HG03442 (cell line): ENCODE measurements at regions not wholly inside any gene's neighbourhood (a gene's known extent, or its start where the extent isn't known, plus 50 kb on each side); places are given as distances from the start of the nearest gene placed in this dataset.

Source experiments
- ATAC-seq: cut with Tn5 transposase; IDR thresholded peaks from one replicate; pipeline ENCODE4 v1.9.1; 2021; ENCODE audit warnings: mild to moderate bottlenecking, moderate library complexity; ENCODE audit not compliant: unreplicated experiment

DNA sequence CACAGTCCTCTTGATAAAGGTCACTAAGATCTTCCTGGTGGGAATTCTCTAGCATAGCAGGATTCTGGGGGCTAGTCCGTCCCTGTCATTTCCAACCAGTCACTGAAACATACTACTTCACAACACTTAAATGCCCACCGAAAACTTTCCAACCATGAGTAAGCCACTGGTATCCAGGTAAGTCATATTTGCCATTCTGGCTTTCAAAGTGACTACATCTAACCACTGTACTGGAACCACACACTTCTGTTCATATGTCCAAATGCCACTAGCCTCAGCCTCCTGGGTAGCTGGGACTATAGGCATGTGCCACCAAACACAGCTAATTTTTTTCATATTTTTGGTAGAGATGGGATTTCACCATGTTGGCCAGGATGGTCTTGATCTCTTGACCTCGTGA, 64.3 kb upstream of the VANGL1 start:
- no peak for ATAC-seq

DNA sequence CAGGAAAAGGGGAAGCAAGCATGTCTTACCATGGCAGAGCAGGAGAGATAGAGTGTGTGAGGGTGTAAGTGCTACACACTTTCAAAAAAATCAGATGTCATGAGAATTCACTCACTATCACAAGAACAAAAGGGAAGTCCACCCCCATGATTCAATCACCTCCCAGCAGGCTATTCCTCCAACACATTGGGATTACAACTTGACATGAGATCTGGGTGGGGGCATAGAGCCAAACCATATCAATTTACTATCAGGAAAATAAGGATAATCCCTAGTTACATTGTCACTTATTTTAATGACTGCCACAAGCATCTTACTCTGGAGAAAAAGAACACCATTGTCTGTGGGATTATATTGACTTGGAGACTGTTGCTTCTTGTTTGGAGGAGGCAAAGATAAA, 66.1 kb upstream of the VANGL1 start:
- no peak for ATAC-seq

DNA sequence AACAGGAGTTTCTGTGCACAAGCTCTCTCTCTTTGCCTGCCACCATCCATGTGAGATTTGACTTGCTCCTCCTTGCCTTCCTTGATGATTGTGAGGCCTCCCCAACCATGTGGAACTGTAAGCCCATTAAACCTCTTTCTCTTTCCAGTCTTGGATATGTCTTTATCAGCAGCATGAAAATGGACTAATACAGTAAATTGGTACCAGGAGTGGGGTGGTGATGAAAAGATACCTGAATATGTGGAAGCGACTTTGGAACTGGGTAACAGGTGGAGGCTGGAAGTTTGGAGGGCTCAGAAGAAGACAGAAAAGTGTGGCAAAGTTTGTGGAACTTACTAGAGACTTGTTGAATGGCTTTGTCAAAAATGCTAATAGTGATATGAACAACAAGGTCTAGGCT, 69.1 kb upstream of the VANGL1 start:
- ATAC-seq = no peak

DNA sequence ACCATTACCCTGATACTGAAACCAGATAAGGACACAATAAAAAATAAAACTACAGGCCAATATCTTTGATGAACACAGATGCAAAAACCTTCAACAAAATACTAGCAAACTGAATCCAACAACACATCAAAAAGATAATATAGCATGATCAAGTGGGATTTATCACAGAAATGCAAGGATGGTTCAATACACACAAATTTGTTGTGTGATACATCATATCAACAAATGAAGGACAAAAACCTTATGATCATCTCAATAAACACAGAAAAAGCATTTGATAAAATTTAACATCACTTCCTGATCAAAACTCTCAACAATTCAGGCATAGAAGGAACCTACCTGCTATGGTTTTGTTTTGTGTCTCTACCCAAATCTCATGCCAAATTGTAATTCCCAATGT, 74.3 kb upstream of the VANGL1 start:
- ATAC-seq = no peak

DNA sequence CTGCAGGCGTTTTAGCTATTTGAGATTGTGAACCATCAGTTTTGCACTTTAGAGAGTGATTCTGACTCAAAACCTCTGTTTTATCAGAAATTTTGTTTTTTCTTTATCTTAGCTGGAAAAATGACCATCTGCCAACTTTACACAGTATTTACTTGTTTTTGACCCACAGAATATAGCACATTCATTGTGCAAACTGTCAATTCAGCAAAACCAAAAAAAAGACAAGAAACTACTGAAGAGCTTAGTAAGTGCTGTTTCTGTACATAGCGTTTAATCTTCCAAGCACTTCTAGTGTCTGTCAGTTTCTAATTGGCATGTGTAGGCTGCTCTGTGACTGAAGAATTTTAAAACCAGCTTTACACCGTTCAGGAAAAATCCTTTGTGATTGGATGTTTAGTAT, 76.0 kb upstream of the VANGL1 start:
- no peak for ATAC-seq

DNA sequence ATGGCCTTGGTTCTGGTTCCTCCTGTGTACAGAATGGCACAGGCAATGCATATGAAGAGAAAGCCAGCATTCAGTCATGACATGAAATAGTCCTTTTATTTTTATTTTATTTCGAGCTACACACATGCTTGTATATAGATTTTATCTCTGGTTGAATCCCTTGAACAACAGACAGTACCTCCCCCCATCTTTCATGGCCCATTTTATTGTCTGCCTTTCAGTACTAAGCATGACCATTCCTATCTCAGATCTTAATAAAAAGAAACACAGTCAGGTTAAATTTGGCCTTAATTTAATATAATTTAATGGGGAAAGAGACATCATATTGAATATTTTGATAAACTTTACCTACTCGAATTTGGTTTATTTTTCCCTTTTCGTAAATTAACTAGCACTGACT, 76.4 kb upstream of the VANGL1 start:
- ATAC-seq = no peak

DNA sequence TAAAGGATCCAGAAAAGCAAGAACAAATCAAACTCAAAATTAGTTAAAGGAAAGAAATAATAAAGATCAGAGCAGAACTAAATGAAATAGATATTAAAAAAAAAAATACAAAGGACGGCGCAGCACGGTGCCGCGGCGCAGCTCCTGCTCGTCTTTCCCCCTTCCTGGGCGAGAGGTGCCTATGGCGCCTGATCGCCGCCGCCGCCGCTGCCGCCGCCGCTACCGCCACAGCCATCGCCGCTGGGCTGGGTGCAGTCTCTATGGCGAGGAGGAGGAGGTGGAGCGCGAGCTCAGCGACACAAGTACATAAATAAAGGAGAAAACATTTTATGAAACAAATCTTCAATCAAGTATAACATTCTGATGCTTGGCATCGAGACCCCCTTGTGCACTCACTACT, 77.6 kb upstream of the VANGL1 start:
- ATAC-seq = no peak

DNA sequence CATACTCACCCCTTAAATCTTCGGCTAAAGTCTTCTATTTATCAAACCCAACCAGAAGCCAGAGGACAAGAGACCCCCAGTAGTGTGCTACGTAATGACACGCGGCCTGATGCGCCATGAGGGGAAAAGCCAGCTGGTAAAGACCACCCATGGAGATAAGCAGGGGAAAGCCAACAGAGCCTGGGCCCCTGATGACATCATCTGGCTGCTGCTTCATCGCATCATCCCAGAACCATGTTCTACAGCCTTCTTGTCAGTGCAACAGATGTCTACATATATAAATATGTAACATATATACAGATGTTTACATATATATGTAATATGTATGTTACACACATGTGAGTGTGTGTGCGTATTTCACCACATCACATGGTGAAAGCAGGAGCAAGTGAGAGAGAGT, 81.7 kb upstream of the VANGL1 start:
- ATAC-seq = no peak

DNA sequence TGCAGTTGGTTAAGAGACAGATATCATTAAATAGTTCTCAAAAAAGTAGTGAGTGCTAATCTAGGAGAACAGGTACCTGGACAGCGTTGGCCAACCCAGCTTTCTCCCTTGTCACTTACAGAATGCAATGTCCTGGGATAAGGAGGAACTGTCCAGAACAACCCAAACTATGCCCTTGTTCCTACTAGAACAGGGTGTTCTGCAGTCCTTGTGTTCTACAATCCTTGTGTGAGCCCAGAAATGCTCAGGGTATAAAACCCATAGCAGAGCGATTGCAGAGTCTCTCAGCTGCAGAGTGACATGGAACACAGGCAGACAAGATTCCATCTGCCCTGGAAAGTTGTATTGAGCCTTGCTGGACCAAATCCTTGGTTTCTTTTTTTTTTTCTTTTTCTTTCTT, 83.5 kb upstream of the VANGL1 start:
- no peak for ATAC-seq

DNA sequence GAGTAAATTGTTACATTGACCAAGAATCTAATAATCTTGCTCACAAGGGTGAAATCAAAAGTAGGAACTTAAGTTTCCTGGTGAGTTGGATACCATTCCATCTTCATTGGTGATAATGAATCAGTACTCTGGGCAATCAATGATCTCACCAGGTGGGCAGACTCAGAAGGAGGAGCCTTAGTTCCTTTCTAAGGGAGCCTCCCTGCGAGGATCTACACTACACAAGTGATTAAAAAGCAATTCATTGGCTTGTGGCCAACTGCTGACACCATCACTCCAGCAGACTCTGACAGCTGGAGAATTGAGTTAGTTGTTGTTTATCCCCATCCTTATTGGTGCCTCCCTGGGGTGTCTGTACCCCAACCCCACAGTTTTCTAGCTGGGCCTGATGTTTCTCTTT, 84.1 kb upstream of the VANGL1 start:
- ATAC-seq = no peak

DNA sequence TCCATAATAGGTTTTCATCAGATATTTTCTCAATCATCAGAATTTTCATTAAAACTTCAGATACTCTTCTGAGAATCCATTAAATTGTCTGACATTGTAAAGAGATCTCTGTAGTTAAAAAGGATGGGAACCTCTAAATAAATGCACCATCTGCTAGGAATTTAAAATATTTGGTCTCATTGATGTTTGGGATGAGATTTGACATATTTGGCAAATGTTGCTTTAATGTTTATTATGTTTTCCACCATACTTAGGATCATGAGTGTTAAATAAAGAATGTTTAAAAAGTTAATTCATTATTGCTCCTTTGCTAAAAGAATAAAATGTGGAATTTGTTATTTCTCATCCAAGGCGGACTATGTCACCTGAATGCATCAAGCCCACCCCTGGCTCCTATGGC, 85.5 kb upstream of the VANGL1 start:
- ATAC-seq = no peak

DNA sequence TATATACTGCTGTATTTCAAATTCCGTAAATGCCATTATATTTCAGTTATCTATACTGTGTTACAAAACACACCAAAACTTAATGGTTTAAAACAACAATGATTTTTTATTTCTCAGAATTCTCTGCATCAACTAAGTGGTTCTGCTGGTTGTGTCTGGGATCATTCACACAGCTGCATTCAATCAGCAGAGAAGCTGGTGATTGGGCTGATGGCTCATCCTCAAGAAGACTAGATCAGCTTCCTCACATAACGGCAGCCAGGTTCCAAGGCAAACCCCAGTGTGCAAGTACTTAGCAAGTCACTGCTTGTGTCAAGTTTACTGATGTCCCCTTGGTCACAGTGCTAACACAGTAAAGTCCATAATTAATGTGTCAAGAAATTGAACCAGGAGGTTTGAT, 86.3 kb upstream of the VANGL1 start:
- ATAC-seq = no peak

DNA sequence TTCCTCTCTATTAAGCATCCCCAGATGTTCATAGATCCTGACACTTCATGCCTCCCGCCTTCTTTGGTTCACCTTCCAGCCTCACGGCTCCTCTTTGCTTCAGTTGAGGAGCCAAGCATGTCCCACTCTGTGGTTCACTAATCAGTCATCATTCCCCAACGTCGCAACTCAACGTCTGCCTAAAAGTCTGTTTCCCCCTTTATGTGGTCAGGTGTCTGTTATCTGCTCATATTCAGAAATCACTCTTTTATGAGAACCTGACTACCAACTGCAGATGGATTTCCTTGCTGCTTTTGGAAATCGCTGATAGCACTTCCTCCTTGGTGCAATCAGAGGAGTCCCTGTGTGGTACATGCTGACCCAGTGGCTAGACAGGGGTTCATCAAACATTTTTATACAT, 94.1 kb upstream of the VANGL1 start:
- ATAC-seq = no peak

DNA sequence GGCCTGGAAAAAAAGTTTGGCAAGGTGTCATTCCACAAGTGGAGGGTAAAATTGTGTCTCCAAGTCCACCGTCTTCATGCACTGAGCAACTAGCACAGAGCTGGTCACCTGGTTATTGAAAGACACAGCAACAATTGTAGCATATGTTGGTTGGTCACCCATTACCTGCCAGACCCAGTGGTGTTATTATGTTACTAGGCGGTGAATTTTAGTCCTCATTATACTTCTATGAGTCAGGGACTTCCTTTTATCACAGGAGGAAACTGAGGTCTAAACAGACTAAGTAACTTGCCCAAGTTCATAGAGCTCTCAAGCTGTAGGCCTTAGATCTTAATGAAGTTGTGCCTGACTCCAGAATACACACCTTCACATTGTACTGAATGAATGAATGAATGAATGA, 94.9 kb upstream of the VANGL1 start:
- no peak for ATAC-seq

DNA sequence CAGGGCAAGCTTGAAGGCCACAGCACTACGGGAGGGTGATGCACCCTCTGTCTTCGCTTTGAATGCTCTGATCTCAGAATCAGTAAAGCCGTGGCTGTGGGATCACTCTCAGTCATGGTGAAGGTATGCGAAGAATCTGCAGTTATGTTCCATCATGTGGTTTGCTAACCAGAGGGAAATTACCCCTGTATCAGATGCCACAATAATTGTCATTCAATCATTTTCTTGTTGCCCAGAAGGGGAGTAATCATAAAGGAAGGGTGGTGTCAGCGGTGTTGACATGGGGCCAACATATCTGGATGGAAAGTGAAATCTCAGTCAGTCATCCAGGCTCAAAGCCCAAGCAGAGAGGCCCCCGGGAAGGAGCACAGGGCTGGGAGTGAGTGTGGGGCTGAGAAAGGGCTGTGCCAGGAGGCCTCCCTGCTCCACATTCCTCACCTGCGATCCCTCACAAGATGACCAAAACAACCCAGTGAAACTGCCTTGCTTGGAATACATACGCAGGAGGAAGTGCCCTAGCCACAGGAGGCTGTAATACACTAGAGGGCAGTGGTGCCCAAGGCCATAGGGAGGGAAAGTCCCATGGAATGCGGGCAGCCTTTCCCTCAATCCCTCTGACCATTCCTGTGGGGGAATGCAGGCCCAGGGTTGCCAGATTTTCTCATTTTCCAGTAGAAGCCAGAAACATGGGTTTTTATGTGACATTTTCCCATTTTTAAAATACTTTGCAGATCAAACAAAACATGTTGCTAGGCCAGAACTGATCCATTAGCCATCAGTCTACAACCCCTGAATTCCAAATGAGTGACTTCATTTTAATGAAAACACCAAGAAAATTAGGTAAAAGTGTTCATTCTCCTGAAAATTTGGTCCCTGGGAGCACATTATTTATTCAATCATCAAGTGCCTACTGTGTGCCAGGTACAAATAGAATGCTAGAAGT, 95.7 kb upstream of the VANGL1 start:
- ATAC-seq = no peak

DNA sequence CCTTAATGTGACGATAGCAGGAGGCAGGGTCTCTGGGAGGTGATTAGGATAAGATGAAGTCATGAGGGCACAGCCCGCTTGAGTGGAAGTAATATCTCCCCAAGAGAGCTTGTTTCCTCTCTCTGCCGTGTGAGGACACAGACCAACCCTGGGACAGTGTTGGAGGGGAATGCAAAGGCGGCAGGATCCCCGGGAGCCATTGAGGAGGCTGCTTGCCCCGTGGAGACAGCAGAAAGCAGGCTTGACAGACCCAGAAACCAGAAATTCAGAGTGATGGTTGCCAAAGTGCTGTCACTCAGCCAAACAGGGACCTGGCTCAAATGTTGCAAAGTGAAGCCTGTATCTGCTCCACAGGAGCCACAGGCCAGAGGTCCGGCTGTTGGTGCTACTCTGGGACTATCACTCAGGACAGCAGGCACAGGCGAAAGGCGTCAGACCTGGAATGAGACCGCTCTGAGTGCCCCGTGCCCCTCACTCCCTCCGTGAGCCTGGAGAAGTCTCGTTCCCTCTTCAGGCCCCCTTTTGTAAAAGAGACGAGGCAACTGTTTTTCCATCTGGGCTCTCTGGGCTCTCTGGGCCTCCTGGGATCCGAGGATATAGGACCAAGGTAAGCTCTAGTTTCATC, 96.6 kb upstream of the VANGL1 start:
- no peak for ATAC-seq

DNA sequence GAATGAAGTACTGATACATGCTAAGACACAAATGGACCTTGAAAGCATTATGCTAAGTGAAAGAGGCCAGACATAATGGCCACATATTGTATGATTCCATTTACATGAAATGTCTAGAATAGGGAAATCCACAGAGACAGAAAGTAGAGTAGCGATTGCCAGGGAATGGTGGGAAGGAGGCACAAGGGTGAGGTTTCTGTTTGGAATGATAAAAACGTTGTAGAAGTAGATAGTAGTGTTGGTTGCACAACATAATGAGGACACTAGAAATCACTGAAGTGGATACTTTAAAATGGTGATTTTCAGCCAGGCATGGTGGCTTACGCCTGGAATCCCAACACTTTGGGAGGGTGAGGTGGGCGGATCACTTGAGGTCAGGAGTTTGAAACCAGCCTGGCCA, 97.6 kb upstream of the VANGL1 start:
- no peak for ATAC-seq

DNA sequence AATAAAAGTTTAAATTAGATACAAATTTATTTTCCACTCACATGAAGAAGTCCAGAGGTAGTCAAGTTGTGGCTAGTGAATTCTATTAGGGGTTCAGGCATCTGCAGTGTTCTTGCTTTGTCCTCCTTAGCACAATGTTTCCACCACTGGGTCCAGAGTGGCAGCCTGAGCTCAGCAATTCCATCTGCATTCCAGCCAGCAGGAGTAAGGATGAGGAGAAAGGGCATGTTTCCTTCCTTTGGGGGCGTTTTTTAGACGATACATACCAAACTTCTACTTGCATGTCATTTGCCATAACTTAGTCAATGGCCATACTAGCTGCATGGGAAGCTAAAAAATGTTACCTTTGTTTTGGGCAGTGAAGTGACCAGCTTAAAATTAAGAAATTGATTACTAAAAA, 98.5 kb upstream of the VANGL1 start:
- ATAC-seq = no peak

DNA sequence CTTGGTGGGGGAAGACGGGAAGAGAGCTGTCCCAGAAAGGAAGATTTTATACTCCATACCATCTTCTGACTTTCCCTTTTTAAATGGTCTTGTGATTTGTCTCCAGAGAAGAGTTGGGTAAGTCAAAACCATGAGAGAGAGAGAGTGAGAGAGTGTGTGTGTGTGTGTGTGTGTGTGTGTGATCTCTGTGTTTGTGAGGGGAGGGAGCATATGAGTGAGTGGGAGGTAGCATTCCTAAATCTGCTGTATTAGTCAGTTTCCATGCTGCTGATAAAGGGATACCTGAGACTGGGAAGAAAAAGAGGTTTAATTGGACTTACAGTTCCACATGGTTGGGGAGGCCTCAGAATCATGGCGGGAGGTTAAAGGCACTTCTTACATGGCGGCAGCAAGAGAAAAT, 102.0 kb upstream of the VANGL1 start:
- ATAC-seq = no peak

DNA sequence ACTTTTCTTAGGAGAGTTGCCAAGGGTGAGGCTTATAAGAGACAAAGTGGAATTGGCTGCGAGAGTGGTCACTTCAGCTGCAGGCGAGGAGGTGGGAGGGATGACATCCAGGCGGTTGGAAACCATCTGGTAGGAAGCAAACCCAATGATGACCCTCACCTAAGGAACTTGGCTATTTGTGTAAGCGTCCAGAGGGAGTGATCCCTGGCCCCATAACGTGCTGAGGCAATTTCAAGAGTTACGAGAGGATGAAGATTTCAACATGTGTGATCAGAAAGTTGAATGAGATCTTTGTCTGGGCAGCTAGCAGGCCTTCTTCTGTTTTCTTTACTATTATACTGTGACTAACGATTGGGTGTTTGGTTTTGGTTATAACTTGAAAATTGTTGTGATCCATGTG, 102.7 kb upstream of the VANGL1 start:
- ATAC-seq = no peak

DNA sequence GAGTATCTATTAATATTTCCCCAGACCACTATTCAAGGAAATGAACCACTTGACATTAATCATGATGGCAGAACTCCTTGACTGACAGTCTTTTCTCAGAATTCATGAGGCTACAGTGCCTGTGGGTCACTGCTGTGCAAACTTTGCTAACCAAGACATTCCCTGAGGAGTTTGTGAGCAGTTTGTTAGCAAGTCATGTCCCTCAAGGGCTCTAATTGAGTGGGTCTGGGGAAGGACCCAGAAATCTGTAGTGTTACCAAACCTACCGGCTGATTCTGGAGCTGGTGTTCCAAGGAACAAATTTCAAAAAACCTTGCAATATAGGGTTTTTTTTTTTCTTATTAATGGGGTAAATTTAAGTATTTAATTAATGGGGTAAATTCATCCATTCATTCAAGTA, 103.2 kb upstream of the VANGL1 start:
- no peak for ATAC-seq

DNA sequence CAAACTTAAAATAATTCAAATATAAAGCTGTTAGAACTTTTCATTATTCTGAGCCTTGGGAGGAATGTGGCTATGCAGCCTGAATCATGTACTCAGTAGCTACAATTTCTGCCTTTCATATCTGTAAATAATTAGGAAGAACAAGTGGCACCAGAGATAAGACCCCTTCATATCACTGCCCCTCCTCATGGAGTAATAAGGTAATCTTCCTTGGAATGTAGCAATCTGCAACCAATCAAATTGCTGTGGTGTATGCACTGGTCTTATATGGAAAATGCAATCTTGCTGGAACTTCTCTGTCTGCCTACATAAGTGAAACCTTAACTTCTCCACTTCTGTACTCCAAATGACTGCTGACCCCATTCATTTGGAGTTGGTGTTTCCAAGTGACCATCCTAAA, 104.4 kb upstream of the VANGL1 start:
- ATAC-seq = no peak
